ENCODE measurements at regions not wholly inside any gene's neighbourhood (a gene's known extent, or its start where the extent isn't known, plus 50 kb on each side); places are given as distances from the start of the nearest gene placed in this dataset.

GRCh38 chr5:74303578-74303977 lies 336.9 kb downstream of the ENC1 start (continued):
- no peak for TF ChIP-seq REST (IDR thresholded peaks at IDR 0.05; ENCODE audit: low read depth)
- TF ChIP-seq EZH2phosphoT487 (IDR thresholded peaks at IDR 0.05; ENCODE audit: borderline replicate concordance), result no peak
- TF ChIP-seq EGR1 (IDR thresholded peaks at IDR 0.05; ENCODE audit: low read depth), result no peak
- TF ChIP-seq POLR2A (IDR thresholded peaks at IDR 0.05; ENCODE audit: borderline replicate concordance, extremely low read depth, insufficient read depth, insufficient read length), result no peak

GRCh38 chr5:74301576-74301975 lies 339.0 kb downstream of the ENC1 start:
- H3K4me3 ChIP-seq (replicated peaks in 1 of 2; ENCODE audit: low read depth in 1 of 2, low read length in 2 of 2), result no peak overlapping the region
- intact Hi-C loops (cut with micrococcal nuclease), result no loop called here
- no peak overlapping the region for H3K27ac ChIP-seq (ENCODE audit: low read depth, low read length)
- DNase-seq (ENCODE audit: low read depth, low spot score), result no peak
- H3K9ac ChIP-seq (ENCODE audit: low read length), result no peak overlapping the region
- H3K4me1 ChIP-seq (ENCODE audit: control insufficient read depth in 1 of 2, insufficient read depth in 2 of 2, low read length in 2 of 2), result no peaks in the 10 kb centered on the region
- H3K4me2 ChIP-seq (ENCODE audit: low read length), result no peak overlapping the region
- H3K9me3 ChIP-seq (ENCODE audit: control insufficient read depth in 1 of 2, insufficient read depth in 1 of 2, low read depth in 1 of 2, low read length in 2 of 2), result no peaks in the 10 kb centered on the region
- CTCF ChIA-PET, result no interaction called here
- RAD21 ChIA-PET (ENCODE audit: low non-redundant PET in 1 of 2, low total read pairs in 2 of 2, uncharacterized antibody in 2 of 2, unreplicated experiment in 2 of 2), result no interaction called here
- H3K36me3 ChIP-seq (ENCODE audit: control insufficient read depth in 1 of 2, insufficient read depth in 2 of 2, low read length in 2 of 2), result no peaks in the 10 kb centered on the region
- no peak for ATAC-seq
- TF ChIP-seq FOSL1 (IDR thresholded peaks at IDR 0.05; ENCODE audit: low read depth) (no peak), CEBPB (IDR thresholded peaks at IDR 0.05; ENCODE audit: low read depth) (no peak), POLR2A (IDR thresholded peaks at IDR 0.05; ENCODE audit: borderline replicate concordance, extremely low read depth, insufficient read depth, insufficient read length) (no peak), EZH2 (IDR thresholded peaks at IDR 0.05) (no peak), ELF1 (IDR thresholded peaks at IDR 0.05; ENCODE audit: borderline replicate concordance, low read depth) (no peak)
- no peak overlapping the region for H2AFZ ChIP-seq (ENCODE audit: low read depth, low read length, poor library complexity, severe bottlenecking)
- H3K9me2 ChIP-seq (ENCODE audit: insufficient read depth), result no peaks in the 10 kb centered on the region
- BruUV-seq (replicated peaks), result no TSS peak
- H4K20me1 ChIP-seq (ENCODE audit: insufficient read depth), result no peaks in the 10 kb centered on the region
- no peaks in the 10 kb centered on the region for H3K79me2 ChIP-seq (ENCODE audit: insufficient read depth, low read length)
- POLR2A ChIA-PET, result no interaction called here
- no peaks in the 10 kb centered on the region for H3K27me3 ChIP-seq (ENCODE audit: insufficient read depth, low read length)
